Heart right ventricle (tissue), 16 donors: ENCODE measurements at regions not wholly inside any gene's neighbourhood (a gene's known extent, or its start where the extent isn't known, plus 50 kb on each side); places are given as distances from the start of the nearest gene placed in this dataset.

ENCODE experiments used
- ATAC-seq, 8 donors: fragments of 200-7000 bp; cut with Tn5 transposase; one replicate each; pipeline ENCODE4 v1.9.1; 2020; ENCODE audit warnings: mild to moderate bottlenecking in 8 of 8, moderate library complexity in 8 of 8, moderate number of reproducible peaks in 1 of 8
- DNase-seq, 2 donors: peaks; one replicate each; pipeline ENCODE4 v3.0.0-alpha.2; 2020
- H3K27ac ChIP-seq, 10 donors: fragments of 200-600 bp; sonication (generic) in 2 of 10; one replicate each; pipeline versions ENCODE4 v1.5.0 to v1.8.0; 2020 to 2022; ENCODE audit warnings: mild to moderate bottlenecking in 3 of 10
- H3K27me3 ChIP-seq, 7 donors: fragments of 200-600 bp; one replicate each; pipeline ENCODE4 v1.8.0; 2021 to 2022; ENCODE audit warnings: mild to moderate bottlenecking in 2 of 7
- H3K36me3 ChIP-seq, 9 donors: fragments of 200-600 bp; sonication (generic) in 1 of 9; one replicate each; pipeline versions ENCODE4 v1.5.0 to v1.8.0; 2020 to 2022; ENCODE audit warnings: mild to moderate bottlenecking in 2 of 9
- H3K4me1 ChIP-seq, 9 donors: fragments of 200-600 bp; sonication (generic) in 1 of 9; one replicate each; pipeline versions ENCODE4 v1.5.0 to v1.8.0; 2020 to 2022; ENCODE audit warnings: mild to moderate bottlenecking in 4 of 9
- H3K4me3 ChIP-seq, 10 donors: fragments of 200-600 bp; sonication (generic) in 2 of 10; one replicate each; pipeline versions ENCODE4 v1.5.0 to v1.8.0; 2020 to 2022; ENCODE audit warnings: mild to moderate bottlenecking in 7 of 10, moderate library complexity in 2 of 10
- H3K9me3 ChIP-seq, 11 donors: fragments of 200-600 bp in 10 of 11; sonication (generic) in 2 of 11; one replicate each; pipeline versions ENCODE4 v1.5.0 to v1.8.0; 2013 to 2022; ENCODE audit warnings: mild to moderate bottlenecking in 2 of 11, control low read depth in 1 of 11, moderate library complexity in 1 of 11
- WGBS, 2 donors: extraction: QIAGEN DNeasy Blood & Tissue Kit; methylation state at CpG; one replicate each; pipeline ENCODE4 v1.1.7; 2013; ENCODE audit warnings: inconsistent platforms in 1 of 2; 5-methylcytosine and 5-hydroxymethylcytosine counted together
- intact Hi-C, 10 donors: fragments of 100-400 bp; cut with DNase I; formaldehyde crosslinking; loops; one replicate each; pipeline versions ENCODE4 v1.11.1 to v1.14.2; 2022
- TF ChIP-seq, protein P1 (sequence below), 9 donors: fragments of 200-600 bp; sonication (generic) in 2 of 9; IDR thresholded peaks; one replicate each; pipeline versions ENCODE4 v1.5.0 to v1.8.0; 2021 to 2022; ENCODE audit warnings: antibody characterized with exemption in 9 of 9, mild to moderate bottlenecking in 5 of 9, moderate library complexity in 1 of 9
- donor health status: Arrhythmogenic right ventricular cardiomyopathy.
- donor health status: ischemic (EF 13 %, LVEDD 7.1; RV severe dilation, severe dysfunction).
- donor health status: healthy with polysubstance abuse.
- donor health status: DM: no; HTN: yes; CAD: no.
- donor health status: DM: no; HTN: no; CAD: no.
- donor health status: ischemic (EF 25% LVEDD 6.9; RV normal size, moderate dysfunction).
- donor health status: ischemic (EF 25% LVEDD 5.7; RV mildly dilated, moderate dysfunction).
- donor health status: healthy.
- donor health status: DM: yes; HTN: yes; CAD: no.
- donor health status: Ischemic cardiomyopathy.
- donor health status: ischemic (EF 35%, LVEDD 5.7; RV mildly dilated, moderate dysfunction).
- donor health status: nonischemic (EF 11% LVEDD 7.7; RV severe dilation, severe dysfunction).
- donor health status: DM: yes; HTN: yes; CAD: no.
- donor health status: PGD.
- donor health status: ischemic (EF 29% LVEDD 5.4; RV normal size, mild dysfunction).
- donor health status: nonischemic (EF 23%, LVEDD 6.1; RV moderate dilation, normal function).

DNA sequence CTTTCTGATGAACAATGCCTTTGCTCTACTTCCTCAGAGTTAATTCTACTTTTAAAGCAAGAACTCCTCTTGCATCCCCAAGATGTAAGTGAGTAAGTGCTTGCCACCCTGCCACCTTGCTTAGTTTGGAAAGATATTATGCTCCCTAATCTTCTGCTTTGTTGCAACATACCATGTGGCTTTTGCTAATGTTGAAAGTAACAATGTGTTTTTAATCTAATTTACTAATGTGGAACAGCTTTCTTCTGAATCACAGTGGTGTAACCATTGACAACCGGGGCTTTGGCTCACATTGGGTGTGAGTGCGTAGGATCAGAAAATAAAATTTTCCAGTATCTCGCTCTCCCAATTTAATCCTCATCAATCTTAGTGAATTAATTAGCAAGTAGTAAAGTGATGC is 254.1 kb upstream of the PTER start:
- intact Hi-C loops = no loop called here
- Histone ChIP-seq H3K27ac (no peak overlapping the region), H3K9me3 (peaks cover 0 to 6% (median 0%) of the 10 kb centered on the region in 11 donors), H3K4me1 (no peaks in the 10 kb centered on the region), H3K27me3 (no peaks in the 10 kb centered on the region), H3K36me3 (no peaks in the 10 kb centered on the region), H3K4me3 (no peak overlapping the region)
- DNase-seq (no peak), ATAC-seq (peak in 2 of 8 donors; percentile 50 to 55)
- 82 to 91% methylated on average over 3 of the region's 3 CpGs for WGBS, 2 donors
- TF ChIP-seq, protein P1, sequence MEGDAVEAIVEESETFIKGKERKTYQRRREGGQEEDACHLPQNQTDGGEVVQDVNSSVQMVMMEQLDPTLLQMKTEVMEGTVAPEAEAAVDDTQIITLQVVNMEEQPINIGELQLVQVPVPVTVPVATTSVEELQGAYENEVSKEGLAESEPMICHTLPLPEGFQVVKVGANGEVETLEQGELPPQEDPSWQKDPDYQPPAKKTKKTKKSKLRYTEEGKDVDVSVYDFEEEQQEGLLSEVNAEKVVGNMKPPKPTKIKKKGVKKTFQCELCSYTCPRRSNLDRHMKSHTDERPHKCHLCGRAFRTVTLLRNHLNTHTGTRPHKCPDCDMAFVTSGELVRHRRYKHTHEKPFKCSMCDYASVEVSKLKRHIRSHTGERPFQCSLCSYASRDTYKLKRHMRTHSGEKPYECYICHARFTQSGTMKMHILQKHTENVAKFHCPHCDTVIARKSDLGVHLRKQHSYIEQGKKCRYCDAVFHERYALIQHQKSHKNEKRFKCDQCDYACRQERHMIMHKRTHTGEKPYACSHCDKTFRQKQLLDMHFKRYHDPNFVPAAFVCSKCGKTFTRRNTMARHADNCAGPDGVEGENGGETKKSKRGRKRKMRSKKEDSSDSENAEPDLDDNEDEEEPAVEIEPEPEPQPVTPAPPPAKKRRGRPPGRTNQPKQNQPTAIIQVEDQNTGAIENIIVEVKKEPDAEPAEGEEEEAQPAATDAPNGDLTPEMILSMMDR (IDR thresholded peaks at IDR 0.05) = no peak

DNA sequence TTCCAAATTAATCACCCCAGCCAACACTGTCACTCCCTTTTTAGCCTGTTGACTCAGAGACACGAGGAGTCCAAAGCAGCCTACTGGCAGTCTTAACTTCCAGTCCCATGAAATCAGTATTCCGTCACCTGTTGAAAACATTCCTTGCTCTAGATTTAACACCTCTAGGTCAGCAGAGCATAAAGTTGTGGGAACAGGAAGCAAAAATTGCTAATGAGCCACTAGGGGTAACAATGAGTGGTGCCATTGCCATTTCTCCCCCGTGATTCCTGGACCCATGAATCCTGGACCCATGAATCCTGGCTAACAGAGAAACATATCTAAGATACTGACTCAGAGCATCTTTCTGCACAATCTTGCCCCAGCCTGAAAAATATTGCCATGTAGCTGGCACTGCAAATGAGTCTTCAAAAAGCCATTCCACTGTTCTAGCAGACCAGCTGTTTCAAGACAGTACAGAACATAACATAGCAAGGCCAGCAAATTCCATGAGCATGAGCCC is 252.7 kb upstream of the PTER start:
- TF ChIP-seq, protein P1 (IDR thresholded peaks at IDR 0.05) = no peak
- WGBS, 2 donors = 74 to 93% methylated on average over 3 of the region's 3 CpGs
- H3K27ac ChIP-seq = no peak overlapping the region
- no peaks in the 10 kb centered on the region for H3K36me3 ChIP-seq
- peak in 3 of 8 donors; percentile 48 to 79 (median 59) for ATAC-seq
- H3K27me3 ChIP-seq = no peaks in the 10 kb centered on the region
- no peak overlapping the region for H3K4me3 ChIP-seq
- H3K9me3 ChIP-seq = no peaks in the 10 kb centered on the region
- intact Hi-C loops = no loop called here
- no peaks in the 10 kb centered on the region for H3K4me1 ChIP-seq
- DNase-seq = no peak

DNA sequence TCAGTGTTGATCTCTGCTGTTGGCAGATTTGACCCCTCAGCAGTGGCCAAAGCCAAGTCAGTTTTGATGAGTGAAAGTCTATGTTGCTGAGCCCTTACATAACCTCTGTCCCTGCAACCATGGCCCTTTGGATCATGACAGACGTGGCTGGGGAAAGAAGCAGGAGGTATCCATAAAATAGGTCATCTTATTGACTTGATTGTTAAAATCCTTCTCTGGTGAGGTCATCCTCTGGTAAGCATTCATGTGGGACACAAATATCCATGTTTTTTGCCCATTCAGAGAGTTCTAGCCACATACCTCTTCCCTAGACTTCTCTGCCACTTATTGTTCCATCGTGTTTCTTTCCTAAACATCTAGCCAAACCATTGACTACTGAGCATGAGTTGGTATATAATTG is 251.9 kb upstream of the PTER start:
- H3K36me3 ChIP-seq = no peaks in the 10 kb centered on the region
- H3K9me3 ChIP-seq = no peaks in the 10 kb centered on the region
- no peaks in the 10 kb centered on the region for H3K4me1 ChIP-seq
- intact Hi-C loops = no loop called here
- H3K4me3 ChIP-seq = no peak overlapping the region
- no peak overlapping the region for H3K27ac ChIP-seq
- TF ChIP-seq, protein P1 (IDR thresholded peaks at IDR 0.05) = no peak
- ATAC-seq = no peak
- DNase-seq = no peak
- WGBS, 2 donors = 60 to 61% methylated on average over 2 of the region's 2 CpGs
- no peaks in the 10 kb centered on the region for H3K27me3 ChIP-seq

DNA sequence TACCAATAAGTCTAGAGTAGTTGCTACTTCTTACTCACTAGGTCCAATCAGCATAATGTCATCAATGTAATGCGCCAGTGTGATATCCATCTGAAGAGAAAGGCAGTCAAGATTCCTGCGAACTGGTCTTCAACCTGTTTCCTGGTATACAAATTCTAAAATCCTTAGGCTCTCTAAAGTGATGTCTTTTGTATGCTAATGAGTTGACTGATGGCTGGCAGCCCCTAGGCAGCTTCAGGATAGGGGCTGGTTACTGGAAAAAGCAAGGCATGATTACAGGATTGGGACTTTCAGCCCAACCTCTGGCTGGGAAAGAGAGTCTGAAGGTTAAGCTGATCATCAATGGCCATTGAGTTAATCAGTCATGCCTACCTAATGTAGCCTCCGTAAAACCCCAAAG is 250.2 kb upstream of the PTER start:
- H3K27me3 ChIP-seq = no peaks in the 10 kb centered on the region
- no peaks in the 10 kb centered on the region for H3K36me3 ChIP-seq
- TF ChIP-seq, protein P1 (IDR thresholded peaks at IDR 0.05) = no peak
- H3K27ac ChIP-seq = no peak overlapping the region
- no peaks in the 10 kb centered on the region for H3K4me1 ChIP-seq
- WGBS, 2 donors = 80 to 85% methylated on average over 3 of the region's 3 CpGs
- H3K9me3 ChIP-seq = no peaks in the 10 kb centered on the region
- DNase-seq = no peak
- no peak for ATAC-seq
- H3K4me3 ChIP-seq = no peak overlapping the region
- intact Hi-C loops = no loop called here
